Esophagus squamous epithelium (tissue), 5 donors: ENCODE measurements at regions not wholly inside any gene's neighbourhood (a gene's known extent, or its start where the extent isn't known, plus 50 kb on each side); places are given as distances from the start of the nearest gene placed in this dataset.

Experiments
- DNase-seq: peaks from one replicate; lab custom pipeline; 2025; lab: John Stamatoyannopoulos, UW
- H3K27ac ChIP-seq, 4 donors: fragments of 200-600 bp; sonication (generic); one replicate each; pipeline ENCODE4 v1.5.1; 2016 to 2019; ENCODE audit warnings: mild to moderate bottlenecking in 1 of 4
- H3K27me3 ChIP-seq, 4 donors: fragments of 200-600 bp; sonication (generic); 1 replicate in 3 of 4; 2 replicates in 1 of 4; pipeline versions ENCODE4 v1.5.1 to v1.6.0; 2017 to 2021; ENCODE audit warnings: antibody characterized with exemption in 1 of 4
- H3K36me3 ChIP-seq, 3 donors: fragments of 200-600 bp; sonication (generic); one replicate each; pipeline ENCODE4 v1.5.1; 2016 to 2019
- H3K4me1 ChIP-seq, 3 donors: fragments of 200-600 bp; sonication (generic); one replicate each; pipeline ENCODE4 v1.5.1; 2017 to 2019
- H3K4me3 ChIP-seq, 4 donors: fragments of 200-600 bp; sonication (generic); 1 replicate in 3 of 4; 2 replicates in 1 of 4; pipeline ENCODE4 v1.5.1; 2016 to 2019; ENCODE audit warnings: mild to moderate bottlenecking in 2 of 4, moderate library complexity in 1 of 4
- H3K9me3 ChIP-seq, 3 donors: fragments of 200-600 bp; sonication (generic); one replicate each; pipeline ENCODE4 v1.5.1; 2016 to 2019
- CTCF ChIP-seq, 6 experiments: fragments of 450-650 bp in 4 of 6; fragments of 200-600 bp in 2 of 6; sonication (generic) in 2 of 6; IDR thresholded peaks; one replicate each; pipeline ENCODE4 v1.5.1; 2016 to 2019; ENCODE audit warnings: antibody characterized with exemption in 6 of 6, mild to moderate bottlenecking in 4 of 6, moderate library complexity in 4 of 6
- POLR2A ChIP-seq, 4 donors: fragments of 450-650 bp; IDR thresholded peaks; one replicate each; pipeline ENCODE4 v1.6.1; 2017; ENCODE audit warnings: antibody characterized with exemption in 4 of 4, mild to moderate bottlenecking in 4 of 4, moderate library complexity in 3 of 4
- WGBS, 2 donors: methylation state at CpG; one replicate each; pipeline ENCODE4 v1.1.5; 2018; 5-methylcytosine and 5-hydroxymethylcytosine counted together
- intact Hi-C: fragments of 100-400 bp; cut with DNase I; formaldehyde crosslinking; loops from one replicate; pipeline ENCODE4 v1.15.0; 2022
- donor health status: DM: yes; HTN: yes; CAD: no.

- TF ChIP-seq CTCF (IDR thresholded peaks at IDR 0.05) = no peak
- no peak for TF ChIP-seq POLR2A (IDR thresholded peaks at IDR 0.05)
- intact Hi-C loops = no loop called here
- Histone ChIP-seq H3K27ac (no peak overlapping the region), H3K4me3 (no peak overlapping the region), H3K27me3 (no peaks in the 10 kb centered on the region), H3K9me3 (no peaks in the 10 kb centered on the region), H3K36me3 (no peaks in the 10 kb centered on the region), H3K4me1 (no peaks in the 10 kb centered on the region)
- WGBS, 2 donors = 19 to 34% methylated on average over 3 of the region's 3 CpGs
- DNase-seq = no peak
Measured at GRCh38 chr6:77373955-77374354, 89.3 kb downstream of the HTR1B start.

- Histone ChIP-seq H3K4me3 (no peak overlapping the region), H3K4me1 (no peaks in the 10 kb centered on the region), H3K27me3 (no peaks in the 10 kb centered on the region), H3K9me3 (no peaks in the 10 kb centered on the region), H3K36me3 (no peaks in the 10 kb centered on the region), H3K27ac (no peak overlapping the region)
- TF ChIP-seq POLR2A (IDR thresholded peaks at IDR 0.05) (no peak), CTCF (IDR thresholded peaks at IDR 0.05) (no peak)
- no peak for DNase-seq
- intact Hi-C loops = no loop called here
- WGBS, 2 donors = 53 to 57% methylated on average over 5 of the region's 5 CpGs
Measured at GRCh38 chr6:77371748-77372147, 91.5 kb downstream of the HTR1B start.

GRCh38 chr6:77368660-77369313 lies 94.5 kb downstream of the HTR1B start:
- no peak for TF ChIP-seq POLR2A (IDR thresholded peaks at IDR 0.05)
- no peak for TF ChIP-seq CTCF (IDR thresholded peaks at IDR 0.05)
- Histone ChIP-seq H3K4me3 (peak overlapping the region; percentile 25 to 53 (median 44)), H3K27me3 (no peaks in the 10 kb centered on the region), H3K9me3 (peaks cover 0 to 4% (median 0%) of the 10 kb centered on the region in 3 donors), H3K36me3 (no peaks in the 10 kb centered on the region), H3K27ac (peak overlapping the region in 3 of 4 donors; percentile 28 to 54 (median 33)), H3K4me1 (no peaks in the 10 kb centered on the region)
- DNase-seq = no peak
- intact Hi-C loops = no loop called here
- WGBS, 2 donors = 45 to 62% methylated on average over 17 to 19 of the region's 20 CpGs

- intact Hi-C loops = no loop called here
- TF ChIP-seq POLR2A (IDR thresholded peaks at IDR 0.05) (no peak), CTCF (IDR thresholded peaks at IDR 0.05) (no peak)
- no peak for DNase-seq
- H3K27ac ChIP-seq = no peak overlapping the region
- H3K9me3 ChIP-seq = peaks cover 0 to 6% (median 0%) of the 10 kb centered on the region in 3 donors
- H3K36me3 ChIP-seq = no peaks in the 10 kb centered on the region
- H3K4me3 ChIP-seq = no peak overlapping the region
- H3K4me1 ChIP-seq = no peaks in the 10 kb centered on the region
- H3K27me3 ChIP-seq = no peaks in the 10 kb centered on the region
- 76 to 77% methylated on average over 2 of the region's 2 CpGs for WGBS, 2 donors
Measured at GRCh38 chr6:77366798-77367197, 96.5 kb downstream of the HTR1B start.

- 89 to 94% methylated on average over 1 of the region's 1 CpG for WGBS, 2 donors
- H3K36me3 ChIP-seq = no peaks in the 10 kb centered on the region
- peaks cover 0 to 6% (median 0%) of the 10 kb centered on the region in 3 donors for H3K9me3 ChIP-seq
- no peak overlapping the region for H3K27ac ChIP-seq
- TF ChIP-seq POLR2A (IDR thresholded peaks at IDR 0.05) (no peak), CTCF (IDR thresholded peaks at IDR 0.05) (no peak)
- no peak for DNase-seq
- H3K4me1 ChIP-seq = no peaks in the 10 kb centered on the region
- intact Hi-C loops = no loop called here
- H3K4me3 ChIP-seq = no peak overlapping the region
- H3K27me3 ChIP-seq = no peaks in the 10 kb centered on the region
Measured at GRCh38 chr6:77363702-77364101, 99.6 kb downstream of the HTR1B start.
